SU-DHL-6 (cell line): ENCODE measurements at regions not wholly inside any gene's neighbourhood (a gene's known extent, or its start where the extent isn't known, plus 50 kb on each side); places are given as distances from the start of the nearest gene placed in this dataset.

Source experiments
- H2AFZ ChIP-seq: fragments of 200-600 bp; sonication (generic); 2 replicates; pipeline ENCODE4 v1.6.1; 2014; ENCODE audit warnings: low read depth, mild to moderate bottlenecking, moderate library complexity, mixed read lengths, antibody characterized with exemption, low read length; ENCODE audit not compliant: severe bottlenecking
- H3F3A ChIP-seq: fragments of 200-600 bp; shearing (Covaris generic); 2 replicates; pipeline ENCODE4 v1.6.0; 2016; ENCODE audit warnings: antibody characterized with exemption, mild to moderate bottlenecking; ENCODE audit not compliant: insufficient read depth
- H3K27ac ChIP-seq: fragments of 200-600 bp; sonication (generic); 2 replicates; pipeline ENCODE4 v1.5.1; 2016; ENCODE audit warnings: low read depth, mild to moderate bottlenecking, low read length, moderate library complexity, mixed read lengths
- H3K27me3 ChIP-seq: fragments of 200-600 bp; sonication (generic), shearing (Covaris generic); 2 replicates; pipeline ENCODE4 v1.6.0; 2014; ENCODE audit warnings: mild to moderate bottlenecking, low read length
- H3K36me3 ChIP-seq: fragments of 200-600 bp; sonication (generic); 2 replicates; pipeline ENCODE4 v1.6.1; 2014; ENCODE audit warnings: mild to moderate bottlenecking, low read length, mixed read lengths
- H3K4me2 ChIP-seq: fragments of 300-600, 200-600 bp; shearing (Covaris generic), sonication (generic); 2 replicates; pipeline ENCODE4 v1.6.0; 2014; ENCODE audit warnings: low read length, low read depth, mild to moderate bottlenecking; ENCODE audit not compliant: poor library complexity, severe bottlenecking
- H3K4me3 ChIP-seq: fragments of 200-600 bp; sonication (generic); 2 replicates; pipeline ENCODE4 v1.5.1; 2014; ENCODE audit warnings: antibody characterized with exemption, low read length, mild to moderate bottlenecking, mixed read lengths; ENCODE audit not compliant: insufficient read depth, poor library complexity, severe bottlenecking
- H3K79me2 ChIP-seq: fragments of 200-600 bp; sonication (generic); 2 replicates; pipeline ENCODE4 v1.6.1; 2014; ENCODE audit warnings: mild to moderate bottlenecking, low read length, moderate library complexity; ENCODE audit not compliant: insufficient read depth
- H3K9ac ChIP-seq: fragments of 200-600 bp; sonication (generic); 2 replicates; pipeline ENCODE4 v1.7.0; 2014; ENCODE audit warnings: mild to moderate bottlenecking, low read length
- H3K9me2 ChIP-seq: fragments of 200-600 bp; sonication (generic); replicated peaks from 2 replicates; pipeline ENCODE4 v1.6.1; 2014; ENCODE audit warnings: low read length; ENCODE audit not compliant: insufficient read depth
- H3K9me3 ChIP-seq: fragments of 200-600 bp; sonication (generic); 2 replicates; pipeline ENCODE4 v1.6.1; 2014; ENCODE audit warnings: low read length, mixed read lengths; ENCODE audit not compliant: insufficient read depth
- H4K20me1 ChIP-seq: fragments of 200-600 bp; sonication (generic); 2 replicates; pipeline ENCODE4 v1.6.1; 2014; ENCODE audit warnings: low read depth, mild to moderate bottlenecking, antibody characterized with exemption, low read length, moderate library complexity, mixed read lengths
- EZH2phosphoT487 ChIP-seq: fragments of 200-600 bp; sonication (generic), shearing (Covaris generic); conservative IDR thresholded peaks from 2 replicates; pipeline ENCODE4 v1.6.1; 2018; ENCODE audit warnings: mild to moderate bottlenecking, antibody characterized with exemption, low read length, moderate library complexity, mixed read lengths
- TF ChIP-seq, protein P1 (sequence below): fragments of 200-600 bp; sonication (generic); IDR thresholded peaks from one replicate; pipeline ENCODE4 v1.5.1; 2017; ENCODE audit warnings: antibody characterized with exemption, mild to moderate bottlenecking, low read length, moderate library complexity; ENCODE audit not compliant: insufficient read depth, poor library complexity, severe bottlenecking

DNA sequence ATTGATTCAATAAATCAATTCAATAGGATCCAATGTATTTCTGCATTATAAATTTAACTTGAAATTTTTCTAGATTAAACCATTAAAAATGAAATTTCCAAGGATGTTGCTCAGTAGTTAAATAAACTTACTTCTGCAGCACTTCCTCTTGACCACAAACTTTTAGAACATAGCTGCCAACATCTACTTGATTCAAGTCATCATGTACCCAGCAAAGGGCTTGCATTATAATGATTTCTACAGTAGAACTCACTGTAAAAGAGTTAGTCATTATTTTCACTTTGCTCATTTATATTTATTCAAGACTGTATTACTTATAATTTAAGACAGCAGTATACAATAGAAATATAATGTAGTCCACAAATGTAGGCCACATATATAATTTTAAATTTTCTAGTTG lies 59.2 kb downstream of the PIK3C2A start:
- peaks cover 44% of the 10 kb centered on the region for H3K36me3 ChIP-seq
- H3K4me2 ChIP-seq: no peak overlapping the region
- H3K79me2 ChIP-seq: peaks cover 12% of the 10 kb centered on the region; the same call in 1 of the 2 replicates
- H3K9me3 ChIP-seq: no peaks in the 10 kb centered on the region
- no peak overlapping the region for H3K27ac ChIP-seq
- H2AFZ ChIP-seq: no peak overlapping the region
- H3F3A ChIP-seq: no peaks in the 10 kb centered on the region
- no peaks in the 10 kb centered on the region; the same call in 1 of the 2 replicates for H4K20me1 ChIP-seq
- no peaks in the 10 kb centered on the region for H3K9me2 ChIP-seq
- H3K9ac ChIP-seq: no peak overlapping the region
- no peaks in the 10 kb centered on the region for H3K27me3 ChIP-seq
- no peak overlapping the region for H3K4me3 ChIP-seq
- TF ChIP-seq, protein P1, sequence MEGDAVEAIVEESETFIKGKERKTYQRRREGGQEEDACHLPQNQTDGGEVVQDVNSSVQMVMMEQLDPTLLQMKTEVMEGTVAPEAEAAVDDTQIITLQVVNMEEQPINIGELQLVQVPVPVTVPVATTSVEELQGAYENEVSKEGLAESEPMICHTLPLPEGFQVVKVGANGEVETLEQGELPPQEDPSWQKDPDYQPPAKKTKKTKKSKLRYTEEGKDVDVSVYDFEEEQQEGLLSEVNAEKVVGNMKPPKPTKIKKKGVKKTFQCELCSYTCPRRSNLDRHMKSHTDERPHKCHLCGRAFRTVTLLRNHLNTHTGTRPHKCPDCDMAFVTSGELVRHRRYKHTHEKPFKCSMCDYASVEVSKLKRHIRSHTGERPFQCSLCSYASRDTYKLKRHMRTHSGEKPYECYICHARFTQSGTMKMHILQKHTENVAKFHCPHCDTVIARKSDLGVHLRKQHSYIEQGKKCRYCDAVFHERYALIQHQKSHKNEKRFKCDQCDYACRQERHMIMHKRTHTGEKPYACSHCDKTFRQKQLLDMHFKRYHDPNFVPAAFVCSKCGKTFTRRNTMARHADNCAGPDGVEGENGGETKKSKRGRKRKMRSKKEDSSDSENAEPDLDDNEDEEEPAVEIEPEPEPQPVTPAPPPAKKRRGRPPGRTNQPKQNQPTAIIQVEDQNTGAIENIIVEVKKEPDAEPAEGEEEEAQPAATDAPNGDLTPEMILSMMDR: no peak

DNA sequence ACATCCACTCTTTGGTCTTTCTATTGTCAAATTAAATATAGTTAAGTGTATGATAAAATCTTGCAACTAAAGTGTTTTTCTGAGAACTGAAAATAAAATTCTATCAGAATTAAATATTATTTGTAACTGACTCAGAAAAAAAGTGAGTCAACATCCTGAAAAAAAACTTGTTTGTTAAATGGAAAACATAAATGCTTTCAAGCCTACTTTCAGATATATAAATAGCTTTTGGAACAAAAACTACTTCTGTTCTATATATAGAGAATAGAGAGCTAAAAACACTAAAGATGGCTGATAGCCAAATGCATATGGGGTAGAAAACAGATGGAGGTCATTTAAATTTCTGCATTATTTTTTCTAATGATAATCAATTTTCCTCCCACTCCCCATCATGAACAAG lies 61.8 kb downstream of the PIK3C2A start:
- Histone ChIP-seq H2AFZ (no peak overlapping the region), H3K9me3 (no peaks in the 10 kb centered on the region), H3K4me3 (no peak overlapping the region), H3K9me2 (no peaks in the 10 kb centered on the region), H3K27me3 (no peaks in the 10 kb centered on the region), H3K27ac (no peak overlapping the region; the same call in 1 of the 2 replicates), H3K4me2 (no peak overlapping the region), H3F3A (no peaks in the 10 kb centered on the region), H4K20me1 (no peaks in the 10 kb centered on the region; the same call in 1 of the 2 replicates), H3K36me3 (peaks cover 38% of the 10 kb centered on the region), H3K79me2 (0 out of 2 replicates have a peak, but pooled peaks cover 8% of the 10 kb centered on the region), H3K9ac (no peak overlapping the region)
- TF ChIP-seq, protein P1: no peak
- no peak for TF ChIP-seq EZH2phosphoT487

DNA sequence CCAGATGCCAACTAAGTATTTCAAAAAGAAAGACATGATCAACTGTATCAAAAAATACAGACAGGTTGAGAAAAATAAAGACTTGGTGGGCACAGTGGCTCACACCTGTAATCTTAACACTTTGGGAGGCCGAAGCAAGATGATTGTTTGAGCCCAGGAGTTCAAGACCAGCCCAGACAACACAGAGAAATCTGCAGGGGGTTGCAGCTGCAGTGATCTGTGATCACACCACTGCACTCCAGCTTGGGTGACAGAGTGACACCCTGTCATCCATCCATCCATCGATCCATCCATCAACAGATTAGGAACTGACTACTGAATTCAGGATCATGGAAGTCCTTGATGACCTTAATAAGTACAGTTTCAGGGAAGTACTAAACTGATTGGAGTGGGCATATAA lies 65.0 kb upstream of the RPS13 start:
- H3K9me2 ChIP-seq: no peaks in the 10 kb centered on the region
- H3K4me3 ChIP-seq: no peak overlapping the region
- no peak overlapping the region for H3K27ac ChIP-seq
- no peak overlapping the region for H3K4me2 ChIP-seq
- no peak overlapping the region for H3K9ac ChIP-seq
- no peaks in the 10 kb centered on the region for H3K27me3 ChIP-seq
- no peaks in the 10 kb centered on the region for H3K79me2 ChIP-seq
- no peaks in the 10 kb centered on the region for H3K9me3 ChIP-seq
- no peak for TF ChIP-seq EZH2phosphoT487
- TF ChIP-seq, protein P1: no peak
- no peaks in the 10 kb centered on the region for H3F3A ChIP-seq
- H4K20me1 ChIP-seq: no peaks in the 10 kb centered on the region
- no peak overlapping the region for H2AFZ ChIP-seq
- peaks cover 23% of the 10 kb centered on the region for H3K36me3 ChIP-seq
